GM21515 (cell line): ENCODE measurements at regions not wholly inside any gene's neighbourhood (a gene's known extent, or its start where the extent isn't known, plus 50 kb on each side); places are given as distances from the start of the nearest gene placed in this dataset.
"Not testable (repeated sequence)": the region's sequence is repeated elsewhere in the genome, so short reads cannot be mapped to it uniquely, and the experiment has no call there.

Experiments used
- ATAC-seq: cut with Tn5 transposase; IDR thresholded peaks from one replicate; pipeline ENCODE4 v1.9.1; 2021; ENCODE audit not compliant: unreplicated experiment

DNA sequence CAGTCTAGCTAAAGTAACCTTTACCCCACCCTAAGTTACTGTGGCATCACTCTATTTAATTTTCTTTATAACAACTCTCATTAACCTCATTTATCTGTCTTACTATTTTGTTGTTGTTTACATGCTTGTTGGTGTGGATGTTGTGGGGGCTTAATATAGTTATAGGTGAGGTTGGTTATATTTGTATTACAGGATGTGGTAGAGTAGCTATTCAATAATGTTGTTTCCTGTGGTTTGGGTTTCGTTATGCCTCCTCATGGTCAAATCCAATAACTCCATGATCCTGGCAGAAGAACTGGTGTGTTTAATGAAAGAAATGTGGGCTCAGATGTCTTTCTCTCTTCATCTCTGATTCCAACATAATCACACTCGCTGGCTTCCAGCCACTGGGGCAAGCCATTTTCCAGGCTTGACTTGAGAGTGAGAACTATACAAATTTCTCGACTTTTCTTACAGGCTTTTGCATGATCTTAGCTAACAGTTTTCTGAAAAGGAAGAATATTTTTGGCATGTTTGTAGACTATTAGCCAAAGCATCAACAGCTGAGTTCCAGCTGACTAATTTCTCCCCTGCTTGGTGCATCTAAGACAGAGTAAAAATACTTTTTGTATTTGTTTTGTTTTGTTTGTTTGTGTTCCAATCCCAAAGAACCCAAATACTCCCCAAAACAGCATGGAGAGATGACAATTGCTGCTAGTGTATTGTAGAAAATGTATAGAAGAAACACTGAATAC is 303.7 kb upstream of the PAPPA start:
- ATAC-seq, result no peak

DNA sequence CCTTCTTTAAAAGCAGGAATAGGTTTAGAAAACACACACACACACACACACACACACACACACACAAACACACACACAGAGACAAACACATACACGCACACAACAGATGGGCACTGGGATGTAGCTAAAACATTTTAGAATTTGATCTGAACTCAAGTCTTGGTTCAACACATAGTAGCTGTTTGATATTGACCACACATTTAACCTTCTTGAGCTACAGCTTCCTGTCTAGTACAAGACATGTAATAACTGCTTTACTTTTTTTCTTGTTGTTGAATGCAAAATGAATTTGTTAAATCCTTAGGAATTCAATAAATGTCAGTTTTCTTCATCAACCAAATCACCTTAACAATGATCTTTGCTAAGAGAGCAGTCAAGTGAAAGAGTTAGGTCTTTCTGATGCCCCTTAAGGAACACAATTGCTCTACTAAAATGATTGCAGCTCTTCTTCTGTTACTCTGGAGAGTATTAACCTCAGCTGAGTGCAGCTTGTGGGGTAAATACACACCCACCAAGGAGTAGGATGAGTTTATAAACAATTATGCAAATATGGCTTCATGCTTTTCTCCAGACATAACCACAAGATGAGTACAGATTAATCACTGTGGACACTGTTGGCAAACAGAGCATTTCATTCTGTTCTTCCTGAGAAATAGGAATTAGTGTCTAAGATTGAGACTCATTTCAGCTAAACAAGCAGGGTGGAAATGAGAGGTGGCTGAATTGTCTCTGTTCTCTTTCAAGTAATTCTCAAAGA is 302.9 kb upstream of the PAPPA start:
- no peak for ATAC-seq

DNA sequence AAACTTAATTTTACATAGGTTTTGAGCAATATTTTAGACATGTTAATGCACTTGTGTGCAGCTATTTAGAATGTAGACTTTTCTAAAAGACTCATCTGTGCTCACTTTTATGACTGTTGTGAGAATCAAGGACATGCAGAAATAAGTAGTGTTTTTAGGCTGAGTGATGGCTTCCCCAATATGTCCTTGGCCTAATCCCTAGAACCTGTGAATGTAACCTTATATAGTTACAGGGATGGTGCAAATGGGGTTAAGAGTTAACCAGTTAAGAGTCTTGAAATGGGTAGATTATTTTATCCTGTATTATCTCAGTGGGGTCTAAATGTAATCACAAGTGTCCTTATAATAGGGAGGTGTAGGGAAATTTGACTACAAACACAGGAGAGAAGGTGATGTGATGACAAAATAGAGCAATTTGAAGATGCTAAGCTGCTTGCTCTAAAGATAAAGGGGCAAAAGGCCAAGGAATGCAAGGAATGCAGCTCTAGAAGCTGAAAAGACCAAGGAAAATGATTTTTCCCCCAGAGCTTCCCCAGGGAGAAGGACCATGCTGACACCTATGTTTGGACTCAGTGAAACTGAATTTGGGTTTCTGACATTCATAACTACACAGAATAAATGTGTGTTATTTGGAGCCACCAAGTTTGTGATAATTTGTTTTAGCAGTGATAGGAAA is 298.0 kb upstream of the PAPPA start:
- ATAC-seq, result no peak

DNA sequence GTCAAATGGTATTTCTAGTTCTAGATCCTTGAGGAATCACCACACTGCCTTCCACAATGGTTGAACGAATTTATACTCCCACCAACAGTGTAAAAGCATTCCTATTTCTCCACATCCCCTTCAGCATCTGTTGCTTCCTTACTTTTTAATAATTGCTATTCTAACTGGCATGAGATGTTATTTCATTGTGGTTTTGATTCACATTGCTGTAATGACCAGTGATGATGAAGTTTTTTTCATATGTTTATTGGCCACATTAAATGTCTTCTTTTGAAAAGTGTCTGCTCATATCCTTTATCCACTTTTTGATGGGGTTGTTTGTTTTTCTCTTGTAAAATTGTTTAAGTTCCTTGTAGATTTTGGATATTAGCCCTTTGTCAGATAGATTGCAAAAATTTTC is 295.2 kb upstream of the PAPPA start:
- ATAC-seq, result not testable (repeated sequence)

DNA sequence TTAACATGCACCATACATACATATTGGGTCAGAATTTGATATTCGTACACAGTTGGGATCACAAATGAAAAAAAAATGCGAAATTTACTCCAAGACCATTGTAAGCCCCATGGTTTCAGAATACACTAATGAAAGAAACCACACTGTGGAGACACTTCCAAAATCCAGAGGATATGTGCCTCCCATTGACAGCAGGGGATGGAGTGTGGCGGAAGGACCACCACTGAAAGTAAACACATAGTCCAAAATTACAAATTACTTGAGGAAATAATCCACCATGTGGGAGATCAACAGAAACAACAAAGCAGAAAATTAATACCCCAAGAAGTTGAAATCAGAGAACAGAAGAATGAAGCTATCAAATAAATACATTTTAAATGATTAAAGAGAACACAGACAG is 291.6 kb upstream of the PAPPA start:
- no peak for ATAC-seq

DNA sequence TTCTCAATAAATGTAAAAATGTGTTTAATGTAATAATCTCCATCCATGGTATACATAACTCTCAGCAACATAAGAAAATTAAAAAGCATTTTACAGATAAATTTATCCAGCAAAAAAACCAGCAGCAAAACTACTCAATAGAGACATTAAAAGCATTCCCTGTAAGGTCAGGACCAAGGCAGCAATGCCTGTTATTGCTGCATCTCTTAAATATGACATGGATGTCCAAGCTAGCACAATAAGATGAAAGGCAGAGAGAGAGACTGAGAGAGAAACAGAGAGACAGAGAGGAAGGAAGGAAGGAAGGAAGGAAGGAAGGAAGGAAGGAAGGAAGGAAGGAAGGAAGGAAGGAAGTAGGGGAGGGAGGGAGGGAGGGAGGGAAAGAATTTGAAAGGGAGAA is 289.0 kb upstream of the PAPPA start:
- no peak for ATAC-seq

DNA sequence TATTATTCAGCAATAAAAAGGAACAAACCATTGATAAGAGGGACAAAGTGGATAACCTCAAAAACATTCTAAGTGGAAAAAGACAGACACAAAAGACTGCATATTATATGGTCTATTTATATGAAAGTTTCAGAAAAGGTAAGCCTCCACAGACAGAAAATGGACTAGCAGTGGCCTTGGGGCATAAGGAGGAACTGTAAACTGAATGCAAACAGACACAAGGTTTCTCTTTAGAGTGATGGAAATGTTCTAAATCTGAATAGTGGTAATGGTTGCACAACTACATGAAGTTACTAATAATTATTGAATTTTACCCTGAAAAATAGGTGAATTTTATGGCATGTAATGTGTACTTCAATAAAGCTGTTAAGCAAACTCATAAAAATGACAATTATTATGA is 286.3 kb upstream of the PAPPA start:
- no peak for ATAC-seq

DNA sequence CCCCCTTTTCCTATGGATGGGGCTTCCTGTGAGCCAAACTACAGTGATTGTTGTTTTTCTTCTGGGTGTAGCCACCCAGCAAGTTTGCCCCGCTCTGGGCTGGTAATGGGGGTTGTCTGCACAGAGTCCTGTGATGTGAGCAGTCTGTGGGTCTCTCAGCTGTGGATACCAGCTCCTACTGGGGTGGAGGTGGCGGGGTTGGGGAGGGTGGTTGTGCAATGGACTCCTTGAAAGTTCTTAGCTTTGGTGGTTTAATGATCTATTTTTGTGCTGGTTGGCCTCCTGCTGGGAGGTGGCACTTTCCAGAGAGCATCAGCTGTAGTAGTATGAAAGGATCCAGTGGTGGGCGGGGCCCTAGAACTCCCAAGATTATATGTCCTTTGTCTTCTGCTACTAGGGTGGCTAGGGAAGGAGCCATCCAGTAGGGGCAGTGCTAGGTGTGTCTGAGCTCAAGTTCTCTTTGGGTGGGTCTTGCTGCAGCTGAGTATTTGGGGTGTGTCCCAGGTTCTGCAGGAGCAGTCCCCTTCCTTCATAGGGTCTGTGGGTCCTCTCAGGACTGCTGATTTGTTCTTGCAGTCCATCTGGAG is 275.6 kb upstream of the PAPPA start:
- no peak for ATAC-seq

DNA sequence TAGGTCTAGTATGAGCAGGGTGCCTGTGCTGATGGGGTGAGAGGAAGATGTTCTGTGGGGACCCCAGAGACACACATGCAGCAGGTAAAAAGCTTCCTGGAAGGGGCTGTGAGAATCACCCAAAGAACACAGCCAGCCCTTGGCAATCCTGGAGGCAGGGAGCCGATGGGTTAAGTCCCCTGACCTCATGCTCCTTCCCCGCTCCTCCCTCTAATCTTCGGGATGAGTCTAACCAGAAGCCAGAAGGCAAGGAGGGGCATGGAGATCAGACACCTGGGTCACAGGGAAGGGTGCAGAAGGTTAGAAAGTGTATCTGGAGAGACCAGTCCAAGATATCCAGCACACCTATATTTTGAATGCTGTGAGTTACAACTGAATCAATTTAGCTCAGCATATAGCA is 274.1 kb upstream of the PAPPA start:
- ATAC-seq, result no peak

DNA sequence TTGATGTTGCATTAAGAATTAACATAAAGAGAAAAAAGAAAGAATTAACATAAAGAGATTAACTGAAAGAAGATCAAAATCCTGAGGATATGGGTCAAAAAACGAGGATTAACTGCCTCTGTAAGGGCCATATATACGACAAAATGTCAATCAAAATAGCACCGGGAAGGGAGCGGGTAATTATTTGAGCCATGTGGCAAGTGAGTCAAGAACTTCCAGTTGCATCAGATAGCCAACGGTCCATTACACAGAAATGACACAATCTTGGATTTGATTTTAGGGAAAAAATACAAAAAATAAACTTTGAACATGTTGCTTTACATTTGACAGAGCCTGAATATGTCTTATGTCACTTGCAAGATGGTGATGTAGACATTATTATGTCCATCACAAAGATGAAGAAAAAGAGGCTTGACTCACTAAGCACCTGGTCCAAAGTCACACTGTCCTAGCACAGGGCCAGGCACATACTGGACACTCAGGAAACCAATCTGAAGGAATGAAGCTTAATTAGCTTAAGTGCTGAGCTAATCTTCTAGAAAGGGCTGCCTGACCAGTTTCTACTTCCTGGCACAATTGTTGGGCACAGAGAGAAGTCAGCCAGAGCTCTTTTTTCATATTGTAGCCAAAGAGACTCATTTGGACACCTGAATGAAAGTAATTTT is 273.2 kb upstream of the PAPPA start:
- no peak for ATAC-seq

DNA sequence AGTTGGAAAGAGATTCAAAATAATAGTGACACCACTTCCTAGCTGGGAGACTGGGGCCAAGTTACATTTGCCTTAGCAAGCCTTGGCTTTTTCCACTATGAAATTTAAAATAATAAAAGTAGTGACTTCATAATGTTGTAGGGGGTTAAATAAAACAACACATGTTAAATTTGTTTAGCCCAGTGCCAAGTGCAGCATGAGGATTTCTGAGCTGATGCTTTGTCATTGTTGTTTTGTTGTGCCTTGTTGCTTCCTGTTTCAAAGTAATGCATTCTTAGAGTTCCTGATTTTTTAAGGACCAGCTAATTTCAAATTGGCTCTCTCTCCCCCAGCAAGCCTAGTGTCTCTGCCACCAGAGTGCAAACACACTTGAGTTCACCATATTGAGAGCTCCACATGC is 270.7 kb upstream of the PAPPA start:
- ATAC-seq, result no peak

DNA sequence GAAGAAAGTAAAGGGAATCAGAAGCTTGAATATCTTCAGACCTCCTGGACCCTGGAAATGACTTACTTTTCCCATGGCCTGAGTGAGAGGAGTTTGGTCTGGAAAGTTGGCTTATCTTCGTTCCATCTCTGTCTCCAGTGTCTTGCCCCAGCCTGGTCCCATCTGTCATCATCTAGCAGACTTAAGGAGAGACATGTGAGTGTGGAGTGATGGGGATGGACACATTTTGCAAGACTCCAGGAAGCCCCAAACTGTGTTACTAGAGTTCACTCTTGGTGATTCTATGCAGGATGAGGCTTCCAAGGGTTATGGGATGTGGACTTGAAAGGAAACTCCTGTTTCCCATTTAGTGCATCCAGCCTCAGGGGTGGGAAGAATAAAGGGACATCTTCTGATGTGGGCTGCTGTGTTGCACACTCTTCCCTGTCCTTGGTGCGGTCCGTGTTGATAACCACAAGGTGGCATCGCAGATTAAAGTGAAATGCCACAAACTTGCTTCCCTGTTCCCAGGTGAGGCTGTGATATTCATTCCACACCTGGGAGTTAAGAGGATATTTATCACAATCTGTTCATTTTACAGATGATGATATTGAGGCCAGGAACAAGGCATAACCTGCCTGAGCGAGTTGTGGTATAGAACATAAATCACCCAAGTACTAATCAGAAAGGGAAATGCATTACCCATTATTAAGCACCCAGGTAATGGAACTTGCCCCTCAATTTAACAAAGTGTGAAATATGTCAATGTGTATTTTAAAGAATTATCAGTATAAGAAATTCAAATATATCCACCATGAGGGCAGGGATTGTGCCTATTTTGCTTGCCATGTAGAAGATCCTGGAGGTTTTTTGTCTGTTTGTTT is 269.9 kb upstream of the PAPPA start:
- ATAC-seq, result no peak

DNA sequence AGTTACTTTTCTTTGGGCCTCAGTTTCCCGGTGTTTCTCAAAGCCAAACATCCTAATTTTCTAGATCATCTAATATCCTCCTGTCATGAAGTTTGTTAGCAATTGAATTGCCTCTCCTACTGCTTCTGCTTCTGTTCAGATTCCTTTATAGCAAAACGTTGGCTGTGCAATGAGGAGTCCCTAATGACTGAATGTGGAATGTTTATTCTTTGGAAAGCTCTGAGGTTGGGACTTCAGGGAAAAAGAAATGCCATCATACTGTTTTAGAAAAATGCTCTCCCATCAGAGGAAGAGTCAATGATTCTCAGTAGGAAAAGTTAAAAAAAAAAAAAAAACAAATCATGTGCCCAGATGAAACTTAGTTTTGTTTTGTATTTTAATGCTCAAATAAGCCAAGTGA is 268.7 kb upstream of the PAPPA start:
- ATAC-seq, result no peak

DNA sequence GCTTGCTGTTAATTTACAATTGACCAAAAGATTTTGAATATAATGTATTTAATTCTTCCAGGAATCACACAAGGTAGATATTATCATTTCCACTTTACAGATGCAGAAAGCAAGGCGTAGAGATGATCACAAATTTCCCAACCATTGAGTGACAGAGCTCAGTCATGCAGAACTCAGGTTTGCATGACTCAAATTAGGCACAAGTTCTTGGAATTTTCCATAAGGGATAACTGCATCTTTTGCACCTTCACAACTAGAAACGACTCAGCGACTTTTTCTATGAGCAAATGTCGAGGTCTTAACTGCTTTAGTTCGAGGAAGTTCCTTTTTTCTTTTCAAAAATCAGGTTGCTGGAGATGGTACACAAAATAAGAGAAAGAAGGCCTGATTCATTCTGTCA is 265.5 kb upstream of the PAPPA start:
- ATAC-seq, result no peak

DNA sequence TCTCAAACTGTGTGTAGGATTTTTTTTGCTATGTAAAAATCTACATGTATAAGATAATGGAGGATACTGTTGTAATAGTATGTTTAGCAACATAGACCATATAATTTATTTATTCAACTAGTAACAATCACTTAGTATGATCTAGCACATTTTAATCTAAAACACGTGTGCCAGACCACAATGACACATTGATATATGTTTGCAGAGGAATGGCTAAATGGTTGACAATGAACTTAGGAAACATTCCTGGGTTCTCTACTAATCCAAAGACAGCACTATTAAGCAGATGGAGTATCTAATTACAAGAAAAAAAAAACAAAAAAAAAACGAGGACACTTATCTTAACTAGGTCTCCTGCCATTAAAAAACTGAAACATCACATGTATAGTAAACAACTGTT is 261.7 kb upstream of the PAPPA start:
- no peak for ATAC-seq

DNA sequence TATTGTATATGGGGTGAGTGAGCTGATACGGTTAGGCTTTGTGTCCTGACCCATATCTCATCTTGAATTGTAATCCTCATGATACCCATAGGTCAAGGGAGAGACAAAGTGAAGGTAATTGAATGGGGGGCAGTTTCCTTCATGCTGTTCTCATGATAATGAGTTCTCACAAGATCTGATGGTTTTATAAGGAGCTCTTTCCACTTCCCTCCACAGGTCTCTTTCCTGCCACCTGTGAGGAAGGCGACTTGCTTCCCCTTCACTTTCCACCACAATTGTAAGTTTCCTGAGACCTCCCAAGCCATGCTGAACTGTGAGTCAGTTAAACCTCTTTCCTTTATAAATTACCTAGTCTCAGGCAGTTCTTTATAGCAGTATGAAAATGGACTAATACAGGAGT is 255.1 kb upstream of the PAPPA start:
- not testable (repeated sequence) for ATAC-seq

DNA sequence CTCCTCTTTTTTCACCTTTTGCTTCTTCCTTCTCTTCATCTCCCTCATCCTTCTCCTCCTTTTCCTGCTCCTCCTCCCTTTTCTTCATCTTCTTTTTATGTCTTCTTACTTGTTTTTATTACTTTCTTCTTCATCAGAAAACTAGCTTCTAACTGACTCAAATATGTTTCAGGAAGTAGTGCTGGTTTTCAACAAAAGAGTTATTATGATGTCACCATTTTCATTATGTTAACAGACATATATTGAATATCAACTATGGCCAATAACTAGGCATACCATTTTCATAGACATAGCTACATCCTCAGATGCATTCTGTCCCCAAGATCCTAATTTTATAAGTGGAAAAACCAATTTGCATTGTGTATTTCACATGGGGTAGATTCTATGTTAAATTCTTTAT is 252.9 kb upstream of the PAPPA start:
- no peak for ATAC-seq

DNA sequence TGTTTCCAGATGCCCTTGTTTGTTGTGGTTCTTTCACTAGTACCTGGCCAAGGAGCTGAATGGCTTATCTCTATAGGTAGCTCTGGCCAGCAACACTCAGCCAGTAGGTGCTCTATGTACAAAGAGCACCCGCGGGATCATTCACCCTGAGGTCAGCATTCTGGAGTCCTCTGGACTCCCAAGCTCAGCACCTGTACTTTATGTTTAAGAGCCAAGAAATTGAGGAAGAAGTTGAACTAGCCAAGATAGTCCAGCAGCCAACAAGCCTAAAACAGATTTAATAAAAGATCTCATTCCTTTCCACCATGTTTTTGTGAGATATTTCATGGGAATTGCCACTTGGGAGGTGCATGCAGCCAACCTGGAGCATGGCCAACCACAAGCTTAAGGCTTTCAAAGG is 242.6 kb upstream of the PAPPA start:
- ATAC-seq, result no peak

DNA sequence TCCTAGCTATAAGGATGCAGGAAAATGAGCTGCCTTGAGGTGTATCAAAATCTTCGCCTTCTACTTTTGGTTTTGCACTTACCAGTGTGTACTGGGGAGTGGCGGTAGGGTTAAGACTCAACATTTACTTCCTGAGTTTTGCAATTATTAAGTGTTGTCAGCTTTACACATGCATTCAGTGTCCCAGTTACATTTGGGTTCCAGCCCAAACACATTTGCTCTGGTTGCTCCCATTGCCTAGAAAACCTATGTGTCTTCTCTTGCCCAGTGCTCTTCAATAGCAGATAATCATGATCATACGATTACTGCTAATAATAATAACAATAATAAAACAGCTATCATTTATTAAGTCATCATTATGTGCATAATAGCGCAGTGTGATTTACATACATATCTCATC is 241.5 kb upstream of the PAPPA start:
- no peak for ATAC-seq

DNA sequence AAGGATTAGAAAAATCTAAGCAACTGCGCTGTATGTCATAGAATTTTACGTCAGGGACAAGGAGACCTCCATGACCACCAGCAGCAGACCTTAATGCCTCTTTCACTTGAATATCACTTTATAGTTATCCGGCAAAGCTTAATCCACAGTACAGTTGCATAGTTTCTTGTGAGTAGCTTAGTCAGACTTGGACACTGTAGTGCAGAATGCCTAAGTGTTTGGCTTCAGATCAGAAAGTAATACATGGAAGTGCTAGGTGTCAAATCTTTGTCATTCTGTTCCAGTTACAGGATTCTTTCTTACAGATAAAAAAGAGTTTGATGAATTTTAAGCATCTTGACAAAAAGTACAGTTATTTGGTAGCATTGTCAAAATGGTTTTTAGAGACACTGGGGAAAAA is 239.9 kb upstream of the PAPPA start:
- ATAC-seq, result no peak
